ENCODE measurements at regions not wholly inside any gene's neighbourhood (a gene's known extent, or its start where the extent isn't known, plus 50 kb on each side); places are given as distances from the start of the nearest gene placed in this dataset.

DNA sequence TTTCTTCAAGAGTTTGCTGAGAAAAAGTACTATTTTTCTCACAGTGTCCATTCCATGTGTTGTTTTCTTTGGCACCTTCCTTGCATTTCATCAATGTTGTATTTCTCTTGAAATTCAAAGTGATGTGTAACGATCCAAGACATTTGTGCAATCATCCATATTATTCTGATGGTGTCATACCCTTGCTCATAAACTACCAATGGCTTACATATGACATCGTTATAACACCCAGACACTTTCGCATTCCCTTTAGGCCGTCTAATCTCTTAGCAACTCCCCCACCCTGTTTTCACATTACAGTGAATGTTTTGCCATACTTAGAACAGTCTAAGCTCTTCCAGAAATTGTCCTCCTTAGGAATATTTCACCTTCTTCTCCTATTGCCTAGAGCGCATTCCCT, 1779.0 kb downstream of the PCDH7 start:
- H3K79me1 ChIP-seq (ENCODE audit: insufficient read depth, low read depth, low read length, poor library complexity, severe bottlenecking) = no peaks in the 10 kb centered on the region
- Mint-ChIP-seq H3K36me3 (ENCODE audit: insufficient read depth in 1 of 3, low read depth in 3 of 3) (no peaks in the 10 kb centered on the region), H3K27me3 (ENCODE audit: low read depth) (no peaks in the 10 kb centered on the region), H3K9me3 (peaks cover 0 to 7% of the 10 kb centered on the region in 2 experiments; a peak in 2 of 5 replicates), H3K27ac (no peak overlapping the region), H3K4me1 (no peaks in the 10 kb centered on the region), H3K4me3 (no peak overlapping the region)
- H2BK120ac ChIP-seq (ENCODE audit: low read depth, low read length, poor library complexity, severe bottlenecking) = no peak overlapping the region
- no peak overlapping the region for H3K27ac ChIP-seq (ENCODE audit: insufficient read length, low read depth, low read length)
- no peak overlapping the region for H2AK5ac ChIP-seq (ENCODE audit: insufficient read length, low read length)
- no peak overlapping the region for H2BK12ac ChIP-seq (ENCODE audit: insufficient read length, low read depth, low read length)
- H4K20me1 ChIP-seq (ENCODE audit: control insufficient read depth, insufficient read depth, insufficient read length) = no peaks in the 10 kb centered on the region
- no peak overlapping the region for H3K23ac ChIP-seq (ENCODE audit: insufficient read length, low read depth, low read length)
- H4K5ac ChIP-seq (ENCODE audit: insufficient read length, low read depth, low read length) = no peak overlapping the region
- H3T11ph ChIP-seq (ENCODE audit: low read length) = no peak overlapping the region
- H3K56ac ChIP-seq (ENCODE audit: insufficient read length, low read depth, low read length) = no peak overlapping the region
- H3K18ac ChIP-seq (ENCODE audit: insufficient read length, low read depth, low read length) = no peak overlapping the region
- H3K9me3 ChIP-seq (ENCODE audit: control insufficient read depth, low read depth, low read length) = no peaks in the 10 kb centered on the region
- H3K27me3 ChIP-seq (ENCODE audit: insufficient read depth, low read length) = no peaks in the 10 kb centered on the region
- H3K23me2 ChIP-seq (ENCODE audit: insufficient read length, low read depth, low read length, poor library complexity, severe bottlenecking) = no peaks in the 10 kb centered on the region
- no peak overlapping the region for H2AFZ ChIP-seq (ENCODE audit: low read length)
- H3K4ac ChIP-seq (ENCODE audit: low read depth, low read length) = no peak overlapping the region
- no peak overlapping the region for H4K8ac ChIP-seq (replicated peaks; ENCODE audit: insufficient read length, low read depth, low read length)
- H4K91ac ChIP-seq (ENCODE audit: insufficient read length, low read depth, low read length) = no peak overlapping the region
- no peak overlapping the region for H3K4me2 ChIP-seq (ENCODE audit: insufficient read depth, insufficient read length, low read length)
- TF ChIP-seq, protein P1, sequence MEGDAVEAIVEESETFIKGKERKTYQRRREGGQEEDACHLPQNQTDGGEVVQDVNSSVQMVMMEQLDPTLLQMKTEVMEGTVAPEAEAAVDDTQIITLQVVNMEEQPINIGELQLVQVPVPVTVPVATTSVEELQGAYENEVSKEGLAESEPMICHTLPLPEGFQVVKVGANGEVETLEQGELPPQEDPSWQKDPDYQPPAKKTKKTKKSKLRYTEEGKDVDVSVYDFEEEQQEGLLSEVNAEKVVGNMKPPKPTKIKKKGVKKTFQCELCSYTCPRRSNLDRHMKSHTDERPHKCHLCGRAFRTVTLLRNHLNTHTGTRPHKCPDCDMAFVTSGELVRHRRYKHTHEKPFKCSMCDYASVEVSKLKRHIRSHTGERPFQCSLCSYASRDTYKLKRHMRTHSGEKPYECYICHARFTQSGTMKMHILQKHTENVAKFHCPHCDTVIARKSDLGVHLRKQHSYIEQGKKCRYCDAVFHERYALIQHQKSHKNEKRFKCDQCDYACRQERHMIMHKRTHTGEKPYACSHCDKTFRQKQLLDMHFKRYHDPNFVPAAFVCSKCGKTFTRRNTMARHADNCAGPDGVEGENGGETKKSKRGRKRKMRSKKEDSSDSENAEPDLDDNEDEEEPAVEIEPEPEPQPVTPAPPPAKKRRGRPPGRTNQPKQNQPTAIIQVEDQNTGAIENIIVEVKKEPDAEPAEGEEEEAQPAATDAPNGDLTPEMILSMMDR (conservative IDR thresholded peaks at IDR 0.05) = no peak
- no peak overlapping the region for H2BK20ac ChIP-seq (ENCODE audit: low read depth, low read length, poor library complexity, severe bottlenecking)
- no peak overlapping the region for H2BK15ac ChIP-seq (ENCODE audit: low read depth, low read length)
- WGBS (ENCODE audit: extremely low coverage, insufficient read length, low lambda C conversion rate) = no CpG with 5 or more reads among the region's 5 CpGs
- H2BK5ac ChIP-seq (ENCODE audit: insufficient read length, low read length) = no peak overlapping the region
- DNase-seq = no peak
- no peaks in the 10 kb centered on the region for H3K4me1 ChIP-seq (ENCODE audit: insufficient read depth, low read length)
- no peak overlapping the region for H3K14ac ChIP-seq (ENCODE audit: insufficient read depth, low read length)
- H3K9ac ChIP-seq (ENCODE audit: extremely low read depth, insufficient read length, low read length) = no peak overlapping the region
- no peaks in the 10 kb centered on the region for H3K79me2 ChIP-seq (ENCODE audit: insufficient read depth, low read length)

Data from H9 (cell line).